WTC11 (cell line): ENCODE measurements at regions not wholly inside any gene's neighbourhood (a gene's known extent, or its start where the extent isn't known, plus 50 kb on each side); places are given as distances from the start of the nearest gene placed in this dataset.

Experiments
- ATAC-seq: fragments of 200-7000 bp; cut with Tn5 transposase; 2 replicates; pipeline ENCODE4 v1.10.0; 2021; ENCODE audit warnings: mild to moderate bottlenecking, moderate library complexity
- CTCF ChIA-PET: fragments of 300-600 bp; sonication (Branson Sonifier 250); formaldehyde crosslinking; loops from one replicate; lab custom pipeline; 2021; ENCODE audit warnings: antibody characterized with exemption; lab: Charles Lee
- POLR2A ChIA-PET: fragments of 350-600 bp; sonication (Branson Sonifier 250); formaldehyde crosslinking; loops from one replicate; lab custom pipeline; 2021; ENCODE audit warnings: antibody characterized with exemption; lab: Charles Lee
- DNase-seq: peaks from one replicate; pipeline ENCODE4 v3.0.0; 2021; ENCODE audit warnings: low spot score
- H3K27ac Mint-ChIP-seq: 2 replicates; pipeline ENCODE4 v1.8.0; 2021; ENCODE audit warnings: mixed read lengths
- H3K27me3 Mint-ChIP-seq: 2 replicates; pipeline ENCODE4 v1.8.0; 2021; ENCODE audit warnings: low read depth, mild to moderate bottlenecking, moderate library complexity, mixed read lengths
- H3K36me3 Mint-ChIP-seq: 2 replicates; pipeline ENCODE4 v1.8.0; 2021; ENCODE audit warnings: mixed read lengths
- H3K4me1 Mint-ChIP-seq: 2 replicates; pipeline ENCODE4 v1.8.0; 2022; ENCODE audit warnings: mixed read lengths
- H3K4me3 Mint-ChIP-seq: 2 replicates; pipeline ENCODE4 v1.8.0; 2021; ENCODE audit warnings: mild to moderate bottlenecking, moderate library complexity, mixed read lengths
- H3K9me3 Mint-ChIP-seq: 2 replicates; pipeline ENCODE4 v1.8.0; 2021; ENCODE audit warnings: mixed read lengths
- FOXJ3 ChIP-seq: sonication (generic); formaldehyde crosslinking; IDR thresholded peaks from 2 replicates; pipeline ENCODE4 v1.9.0; 2021; ENCODE audit warnings: missing genetic modification reagents, mild to moderate bottlenecking, borderline replicate concordance
- FOXP1 ChIP-seq: sonication (generic); formaldehyde crosslinking; IDR thresholded peaks from 2 replicates; pipeline ENCODE4 v1.8.0; 2022; ENCODE audit warnings: missing genetic modification reagents, mild to moderate bottlenecking, moderate library complexity, borderline replicate concordance
- JUN ChIP-seq: sonication (generic); formaldehyde crosslinking; IDR thresholded peaks from 2 replicates; pipeline ENCODE4 v1.8.0; 2023; ENCODE audit warnings: mild to moderate bottlenecking, missing genetic modification reagents
- NFATC4 ChIP-seq: fragments of 250-450 bp; sonication (Bioruptor Pico); IDR thresholded peaks from 2 replicates; pipeline ENCODE4 v1.9.0; 2021; ENCODE audit warnings: mild to moderate bottlenecking
- PRRX2 ChIP-seq: fragments of 250-450 bp; sonication (Bioruptor Pico); IDR thresholded peaks from 2 replicates; pipeline ENCODE4 v1.8.0; 2021; ENCODE audit warnings: mild to moderate bottlenecking
- RORB ChIP-seq: fragments of 250-450 bp; sonication (Bioruptor Pico); IDR thresholded peaks from 2 replicates; pipeline ENCODE4 v1.9.0; 2021; ENCODE audit warnings: mild to moderate bottlenecking
- SMAD4 ChIP-seq: sonication (generic); formaldehyde crosslinking; IDR thresholded peaks from 2 replicates; pipeline ENCODE4 v1.8.0; 2022; ENCODE audit warnings: mild to moderate bottlenecking, missing genetic modification reagents
- ZNF121 ChIP-seq: sonication (generic); formaldehyde crosslinking; IDR thresholded peaks from 2 replicates; pipeline ENCODE4 v1.8.0; 2023; ENCODE audit warnings: missing genetic modification reagents
- ZNF232 ChIP-seq: sonication (generic); formaldehyde crosslinking; IDR thresholded peaks from 2 replicates; pipeline ENCODE4 v1.8.0; 2022; ENCODE audit warnings: mild to moderate bottlenecking, missing genetic modification reagents
- ZNF416 ChIP-seq: fragments of 250-450 bp; sonication (Bioruptor Pico); IDR thresholded peaks from 2 replicates; pipeline ENCODE4 v1.9.0; 2021; ENCODE audit warnings: mild to moderate bottlenecking, inconsistent platforms
- TF ChIP-seq, protein P1 (sequence below): sonication (generic); formaldehyde crosslinking; IDR thresholded peaks from 2 replicates; pipeline ENCODE4 v1.8.1; 2023; ENCODE audit warnings: mild to moderate bottlenecking, missing genetic modification reagents, moderate library complexity
- TF ChIP-seq, protein P2 (sequence below): sonication (generic); formaldehyde crosslinking; IDR thresholded peaks from 2 replicates; pipeline ENCODE4 v1.8.1; 2022; ENCODE audit warnings: missing genetic modification reagents, borderline replicate concordance
- TF ChIP-seq, protein P3 (sequence below): sonication (generic); formaldehyde crosslinking; IDR thresholded peaks from 2 replicates; pipeline ENCODE4 v1.8.1; 2023; ENCODE audit warnings: mild to moderate bottlenecking, missing genetic modification reagents
- TF ChIP-seq, protein P4 (sequence below): sonication (generic); formaldehyde crosslinking; IDR thresholded peaks from 2 replicates; pipeline ENCODE4 v1.8.1; 2023; ENCODE audit warnings: mild to moderate bottlenecking, missing genetic modification reagents
- TF ChIP-seq, protein P5 (sequence below): sonication (generic); formaldehyde crosslinking; IDR thresholded peaks from 2 replicates; pipeline ENCODE4 v1.8.0; 2022; ENCODE audit warnings: missing genetic modification reagents
- TF ChIP-seq, protein P6 (sequence below): sonication (generic); formaldehyde crosslinking; IDR thresholded peaks from 2 replicates; pipeline ENCODE4 v1.8.0; 2022; ENCODE audit warnings: mild to moderate bottlenecking, missing genetic modification reagents
- TF ChIP-seq, protein P7 (sequence below): sonication (generic); formaldehyde crosslinking; conservative IDR thresholded peaks from 2 replicates; pipeline ENCODE4 v1.8.1; 2022; ENCODE audit warnings: mild to moderate bottlenecking, missing genetic modification reagents
- TF ChIP-seq, protein P8 (sequence below): sonication (generic); formaldehyde crosslinking; IDR thresholded peaks from 2 replicates; pipeline ENCODE4 v1.8.0; 2022; ENCODE audit warnings: mild to moderate bottlenecking, missing genetic modification reagents
- TF ChIP-seq, protein P9 (sequence below): fragments of 200-600 bp; IDR thresholded peaks from 2 replicates; pipeline ENCODE4 v1.8.0; 2022; ENCODE audit warnings: antibody characterized with exemption
- TF ChIP-seq, protein P10 (sequence below): sonication (generic); formaldehyde crosslinking; IDR thresholded peaks from 2 replicates; pipeline ENCODE4 v1.8.1; 2022; ENCODE audit warnings: low read depth, mild to moderate bottlenecking, moderate library complexity, missing genetic modification reagents, borderline replicate concordance

DNA sequence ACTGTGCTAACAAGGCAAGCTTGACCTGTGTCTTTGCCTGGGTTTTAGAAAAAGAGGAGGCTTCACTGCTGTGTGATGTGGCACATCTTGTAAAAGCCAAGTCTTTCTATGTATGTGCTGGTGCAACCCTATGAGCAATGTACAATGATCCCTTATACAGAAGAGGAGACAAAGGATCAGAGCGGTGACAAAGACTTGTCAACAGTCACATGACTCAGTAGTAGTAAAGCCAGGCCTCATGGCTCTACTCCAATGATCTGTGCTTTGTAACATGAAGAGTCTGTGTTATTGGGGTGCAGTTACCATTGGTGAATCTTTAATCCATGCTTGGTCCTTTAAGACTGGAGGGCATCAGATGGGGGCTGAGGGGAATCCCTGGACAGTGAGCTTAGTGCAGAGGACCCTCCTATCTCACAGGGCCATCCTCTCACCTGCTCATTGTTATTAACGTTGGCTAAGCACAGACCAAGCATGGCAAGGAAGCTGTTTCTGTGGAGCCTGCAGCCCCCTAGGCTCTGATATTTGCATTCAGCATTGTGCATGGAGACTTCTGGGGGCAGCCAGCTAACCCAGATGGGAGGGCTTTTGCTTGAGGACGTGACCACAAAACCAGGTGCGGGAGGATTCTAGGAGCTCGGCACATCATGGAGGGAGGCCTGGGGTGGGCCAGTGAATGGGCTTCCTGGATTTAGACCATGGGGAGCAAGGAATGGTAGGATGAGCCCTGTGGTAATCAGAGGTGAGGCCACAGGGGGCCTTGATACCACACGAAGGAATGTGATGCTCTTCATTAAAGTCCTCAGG lies 308.8 kb upstream of the ZNF32 start:
- Mint-ChIP-seq H3K9me3 (peaks cover 19% of the 10 kb centered on the region), H3K4me3 (no peak overlapping the region), H3K27me3 (peaks cover 4% of the 10 kb centered on the region), H3K36me3 (peaks cover 7% of the 10 kb centered on the region; the same call in 1 of the 2 replicates), H3K4me1 (peaks cover 20% of the 10 kb centered on the region)
- CTCF ChIA-PET = no interaction called here
- ATAC-seq (no peak), DNase-seq (no peak)
- TF ChIP-seq, protein P1, sequence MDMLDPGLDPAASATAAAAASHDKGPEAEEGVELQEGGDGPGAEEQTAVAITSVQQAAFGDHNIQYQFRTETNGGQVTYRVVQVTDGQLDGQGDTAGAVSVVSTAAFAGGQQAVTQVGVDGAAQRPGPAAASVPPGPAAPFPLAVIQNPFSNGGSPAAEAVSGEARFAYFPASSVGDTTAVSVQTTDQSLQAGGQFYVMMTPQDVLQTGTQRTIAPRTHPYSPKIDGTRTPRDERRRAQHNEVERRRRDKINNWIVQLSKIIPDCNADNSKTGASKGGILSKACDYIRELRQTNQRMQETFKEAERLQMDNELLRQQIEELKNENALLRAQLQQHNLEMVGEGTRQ (CRISPR knock-in tag) = no peak
- TF ChIP-seq, protein P2, sequence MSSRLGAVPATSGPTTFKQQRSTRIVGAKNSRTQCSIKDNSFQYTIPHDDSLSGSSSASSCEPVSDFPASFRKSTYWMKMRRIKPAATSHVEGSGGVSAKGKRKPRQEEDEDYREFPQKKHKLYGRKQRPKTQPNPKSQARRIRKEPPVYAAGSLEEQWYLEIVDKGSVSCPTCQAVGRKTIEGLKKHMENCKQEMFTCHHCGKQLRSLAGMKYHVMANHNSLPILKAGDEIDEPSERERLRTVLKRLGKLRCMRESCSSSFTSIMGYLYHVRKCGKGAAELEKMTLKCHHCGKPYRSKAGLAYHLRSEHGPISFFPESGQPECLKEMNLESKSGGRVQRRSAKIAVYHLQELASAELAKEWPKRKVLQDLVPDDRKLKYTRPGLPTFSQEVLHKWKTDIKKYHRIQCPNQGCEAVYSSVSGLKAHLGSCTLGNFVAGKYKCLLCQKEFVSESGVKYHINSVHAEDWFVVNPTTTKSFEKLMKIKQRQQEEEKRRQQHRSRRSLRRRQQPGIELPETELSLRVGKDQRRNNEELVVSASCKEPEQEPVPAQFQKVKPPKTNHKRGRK (CRISPR knock-in tag) = no peak
- TF ChIP-seq NFATC4 (CRISPR knock-in tag) (no peak), PRRX2 (CRISPR knock-in tag) (no peak), ZNF121 (no peak), SMAD4 (no peak), ZNF416 (CRISPR knock-in tag) (no peak), ZNF232 (CRISPR knock-in tag) (no peak), FOXP1 (CRISPR knock-in tag) (no peak), RORB (CRISPR knock-in tag) (no peak), FOXJ3 (CRISPR knock-in tag) (no peak), JUN (CRISPR knock-in tag) (no peak)
- TF ChIP-seq, protein P3, sequence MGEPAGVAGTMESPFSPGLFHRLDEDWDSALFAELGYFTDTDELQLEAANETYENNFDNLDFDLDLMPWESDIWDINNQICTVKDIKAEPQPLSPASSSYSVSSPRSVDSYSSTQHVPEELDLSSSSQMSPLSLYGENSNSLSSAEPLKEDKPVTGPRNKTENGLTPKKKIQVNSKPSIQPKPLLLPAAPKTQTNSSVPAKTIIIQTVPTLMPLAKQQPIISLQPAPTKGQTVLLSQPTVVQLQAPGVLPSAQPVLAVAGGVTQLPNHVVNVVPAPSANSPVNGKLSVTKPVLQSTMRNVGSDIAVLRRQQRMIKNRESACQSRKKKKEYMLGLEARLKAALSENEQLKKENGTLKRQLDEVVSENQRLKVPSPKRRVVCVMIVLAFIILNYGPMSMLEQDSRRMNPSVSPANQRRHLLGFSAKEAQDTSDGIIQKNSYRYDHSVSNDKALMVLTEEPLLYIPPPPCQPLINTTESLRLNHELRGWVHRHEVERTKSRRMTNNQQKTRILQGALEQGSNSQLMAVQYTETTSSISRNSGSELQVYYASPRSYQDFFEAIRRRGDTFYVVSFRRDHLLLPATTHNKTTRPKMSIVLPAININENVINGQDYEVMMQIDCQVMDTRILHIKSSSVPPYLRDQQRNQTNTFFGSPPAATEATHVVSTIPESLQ (CRISPR knock-in tag) = no peak
- TF ChIP-seq, protein P4, sequence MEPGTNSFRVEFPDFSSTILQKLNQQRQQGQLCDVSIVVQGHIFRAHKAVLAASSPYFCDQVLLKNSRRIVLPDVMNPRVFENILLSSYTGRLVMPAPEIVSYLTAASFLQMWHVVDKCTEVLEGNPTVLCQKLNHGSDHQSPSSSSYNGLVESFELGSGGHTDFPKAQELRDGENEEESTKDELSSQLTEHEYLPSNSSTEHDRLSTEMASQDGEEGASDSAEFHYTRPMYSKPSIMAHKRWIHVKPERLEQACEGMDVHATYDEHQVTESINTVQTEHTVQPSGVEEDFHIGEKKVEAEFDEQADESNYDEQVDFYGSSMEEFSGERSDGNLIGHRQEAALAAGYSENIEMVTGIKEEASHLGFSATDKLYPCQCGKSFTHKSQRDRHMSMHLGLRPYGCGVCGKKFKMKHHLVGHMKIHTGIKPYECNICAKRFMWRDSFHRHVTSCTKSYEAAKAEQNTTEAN (CRISPR knock-in tag) = no peak
- TF ChIP-seq, protein P5, sequence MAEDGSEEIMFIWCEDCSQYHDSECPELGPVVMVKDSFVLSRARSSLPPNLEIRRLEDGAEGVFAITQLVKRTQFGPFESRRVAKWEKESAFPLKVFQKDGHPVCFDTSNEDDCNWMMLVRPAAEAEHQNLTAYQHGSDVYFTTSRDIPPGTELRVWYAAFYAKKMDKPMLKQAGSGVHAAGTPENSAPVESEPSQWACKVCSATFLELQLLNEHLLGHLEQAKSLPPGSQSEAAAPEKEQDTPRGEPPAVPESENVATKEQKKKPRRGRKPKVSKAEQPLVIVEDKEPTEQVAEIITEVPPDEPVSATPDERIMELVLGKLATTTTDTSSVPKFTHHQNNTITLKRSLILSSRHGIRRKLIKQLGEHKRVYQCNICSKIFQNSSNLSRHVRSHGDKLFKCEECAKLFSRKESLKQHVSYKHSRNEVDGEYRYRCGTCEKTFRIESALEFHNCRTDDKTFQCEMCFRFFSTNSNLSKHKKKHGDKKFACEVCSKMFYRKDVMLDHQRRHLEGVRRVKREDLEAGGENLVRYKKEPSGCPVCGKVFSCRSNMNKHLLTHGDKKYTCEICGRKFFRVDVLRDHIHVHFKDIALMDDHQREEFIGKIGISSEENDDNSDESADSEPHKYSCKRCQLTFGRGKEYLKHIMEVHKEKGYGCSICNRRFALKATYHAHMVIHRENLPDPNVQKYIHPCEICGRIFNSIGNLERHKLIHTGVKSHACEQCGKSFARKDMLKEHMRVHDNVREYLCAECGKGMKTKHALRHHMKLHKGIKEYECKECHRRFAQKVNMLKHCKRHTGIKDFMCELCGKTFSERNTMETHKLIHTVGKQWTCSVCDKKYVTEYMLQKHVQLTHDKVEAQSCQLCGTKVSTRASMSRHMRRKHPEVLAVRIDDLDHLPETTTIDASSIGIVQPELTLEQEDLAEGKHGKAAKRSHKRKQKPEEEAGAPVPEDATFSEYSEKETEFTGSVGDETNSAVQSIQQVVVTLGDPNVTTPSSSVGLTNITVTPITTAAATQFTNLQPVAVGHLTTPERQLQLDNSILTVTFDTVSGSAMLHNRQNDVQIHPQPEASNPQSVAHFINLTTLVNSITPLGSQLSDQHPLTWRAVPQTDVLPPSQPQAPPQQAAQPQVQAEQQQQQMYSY (CRISPR knock-in tag) = no peak
- TF ChIP-seq, protein P6, sequence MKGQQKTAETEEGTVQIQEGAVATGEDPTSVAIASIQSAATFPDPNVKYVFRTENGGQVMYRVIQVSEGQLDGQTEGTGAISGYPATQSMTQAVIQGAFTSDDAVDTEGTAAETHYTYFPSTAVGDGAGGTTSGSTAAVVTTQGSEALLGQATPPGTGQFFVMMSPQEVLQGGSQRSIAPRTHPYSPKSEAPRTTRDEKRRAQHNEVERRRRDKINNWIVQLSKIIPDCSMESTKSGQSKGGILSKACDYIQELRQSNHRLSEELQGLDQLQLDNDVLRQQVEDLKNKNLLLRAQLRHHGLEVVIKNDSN = no peak
- TF ChIP-seq, protein P7, sequence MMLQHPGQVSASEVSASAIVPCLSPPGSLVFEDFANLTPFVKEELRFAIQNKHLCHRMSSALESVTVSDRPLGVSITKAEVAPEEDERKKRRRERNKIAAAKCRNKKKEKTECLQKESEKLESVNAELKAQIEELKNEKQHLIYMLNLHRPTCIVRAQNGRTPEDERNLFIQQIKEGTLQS = no peak
- TF ChIP-seq, protein P8, sequence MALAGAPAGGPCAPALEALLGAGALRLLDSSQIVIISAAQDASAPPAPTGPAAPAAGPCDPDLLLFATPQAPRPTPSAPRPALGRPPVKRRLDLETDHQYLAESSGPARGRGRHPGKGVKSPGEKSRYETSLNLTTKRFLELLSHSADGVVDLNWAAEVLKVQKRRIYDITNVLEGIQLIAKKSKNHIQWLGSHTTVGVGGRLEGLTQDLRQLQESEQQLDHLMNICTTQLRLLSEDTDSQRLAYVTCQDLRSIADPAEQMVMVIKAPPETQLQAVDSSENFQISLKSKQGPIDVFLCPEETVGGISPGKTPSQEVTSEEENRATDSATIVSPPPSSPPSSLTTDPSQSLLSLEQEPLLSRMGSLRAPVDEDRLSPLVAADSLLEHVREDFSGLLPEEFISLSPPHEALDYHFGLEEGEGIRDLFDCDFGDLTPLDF (CRISPR knock-in tag) = no peak
- TF ChIP-seq, protein P9, sequence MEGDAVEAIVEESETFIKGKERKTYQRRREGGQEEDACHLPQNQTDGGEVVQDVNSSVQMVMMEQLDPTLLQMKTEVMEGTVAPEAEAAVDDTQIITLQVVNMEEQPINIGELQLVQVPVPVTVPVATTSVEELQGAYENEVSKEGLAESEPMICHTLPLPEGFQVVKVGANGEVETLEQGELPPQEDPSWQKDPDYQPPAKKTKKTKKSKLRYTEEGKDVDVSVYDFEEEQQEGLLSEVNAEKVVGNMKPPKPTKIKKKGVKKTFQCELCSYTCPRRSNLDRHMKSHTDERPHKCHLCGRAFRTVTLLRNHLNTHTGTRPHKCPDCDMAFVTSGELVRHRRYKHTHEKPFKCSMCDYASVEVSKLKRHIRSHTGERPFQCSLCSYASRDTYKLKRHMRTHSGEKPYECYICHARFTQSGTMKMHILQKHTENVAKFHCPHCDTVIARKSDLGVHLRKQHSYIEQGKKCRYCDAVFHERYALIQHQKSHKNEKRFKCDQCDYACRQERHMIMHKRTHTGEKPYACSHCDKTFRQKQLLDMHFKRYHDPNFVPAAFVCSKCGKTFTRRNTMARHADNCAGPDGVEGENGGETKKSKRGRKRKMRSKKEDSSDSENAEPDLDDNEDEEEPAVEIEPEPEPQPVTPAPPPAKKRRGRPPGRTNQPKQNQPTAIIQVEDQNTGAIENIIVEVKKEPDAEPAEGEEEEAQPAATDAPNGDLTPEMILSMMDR = no peak
- TF ChIP-seq, protein P10, sequence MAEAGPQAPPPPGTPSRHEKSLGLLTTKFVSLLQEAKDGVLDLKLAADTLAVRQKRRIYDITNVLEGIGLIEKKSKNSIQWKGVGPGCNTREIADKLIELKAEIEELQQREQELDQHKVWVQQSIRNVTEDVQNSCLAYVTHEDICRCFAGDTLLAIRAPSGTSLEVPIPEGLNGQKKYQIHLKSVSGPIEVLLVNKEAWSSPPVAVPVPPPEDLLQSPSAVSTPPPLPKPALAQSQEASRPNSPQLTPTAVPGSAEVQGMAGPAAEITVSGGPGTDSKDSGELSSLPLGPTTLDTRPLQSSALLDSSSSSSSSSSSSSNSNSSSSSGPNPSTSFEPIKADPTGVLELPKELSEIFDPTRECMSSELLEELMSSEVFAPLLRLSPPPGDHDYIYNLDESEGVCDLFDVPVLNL (CRISPR knock-in tag) = no peak
- TF ChIP-seq, all 79 proteins: peak for 0
- no peak overlapping the region for H3K27ac Mint-ChIP-seq
- POLR2A ChIA-PET = no interaction called here
